SK-N-MC (cell line): ENCODE measurements at regions not wholly inside any gene's neighbourhood (a gene's known extent, or its start where the extent isn't known, plus 50 kb on each side); places are given as distances from the start of the nearest gene placed in this dataset.

Experiments used
- EZH2 ChIP-seq: fragments of 200-600 bp; sonication (generic); IDR thresholded peaks from one replicate; pipeline ENCODE4 v1.6.1; 2017; ENCODE audit warnings: antibody characterized with exemption
- POLR2AphosphoS5 ChIP-seq: IDR thresholded peaks from 2 replicates; pipeline ENCODE4 v1.6.1; 2012; ENCODE audit warnings: mild to moderate bottlenecking, low read depth, low read length, borderline replicate concordance

- no peak for TF ChIP-seq EZH2
- no peak for TF ChIP-seq POLR2AphosphoS5
These were observed 84.6 kb downstream of the ZNF467 start for GRCh38 chr7:149688836-149689235.
